GM12891 (cell line): ENCODE measurements at regions not wholly inside any gene's neighbourhood (a gene's known extent, or its start where the extent isn't known, plus 50 kb on each side); places are given as distances from the start of the nearest gene placed in this dataset.

Experiments
- DNase-seq: peaks from one replicate; pipeline ENCODE4 v3.0.0; 2011; ENCODE audit warnings: low spot score; ENCODE audit not compliant: insufficient read length
- FAIRE-seq: peaks from 2 replicates; lab custom pipeline; 2011; peaks lifted over from hg19 to GRCh38; lab: Jason Lieb, UNC
- PAX5 ChIP-seq: IDR thresholded peaks from 2 replicates; pipeline ENCODE4 v1.6.1; 2011; ENCODE audit warnings: low read length, moderate library complexity, mild to moderate bottlenecking; ENCODE audit not compliant: insufficient read depth, severe bottlenecking
- POLR2A ChIP-seq: IDR thresholded peaks from 2 replicates; pipeline ENCODE4 v1.6.1; 2011; ENCODE audit warnings: low read depth, low read length, control low read depth
- POLR2AphosphoS5 ChIP-seq: IDR thresholded peaks from 2 replicates; pipeline ENCODE4 v1.6.1; 2011; ENCODE audit warnings: low read depth, low read length, control low read depth
- POU2F2 ChIP-seq: IDR thresholded peaks from 2 replicates; pipeline ENCODE4 v1.6.1; 2011; ENCODE audit warnings: low read depth, mild to moderate bottlenecking, control low read depth, low read length, moderate library complexity
- SPI1 ChIP-seq: IDR thresholded peaks from 2 replicates; pipeline ENCODE4 v1.6.1; 2011; ENCODE audit warnings: low read depth, low read length, control low read depth
- TAF1 ChIP-seq: IDR thresholded peaks from 2 replicates; pipeline ENCODE4 v1.6.1; 2011; ENCODE audit warnings: low read depth, low read length, control low read depth

GRCh38 chr9:22342491-22343217 lies 104.0 kb upstream of the DMRTA1 start:
- no peak for DNase-seq

GRCh38 chr9:22343218-22343611 lies 103.4 kb upstream of the DMRTA1 start:
- DNase-seq (no peak), FAIRE-seq (no peak)
- TF ChIP-seq TAF1 = no peak
- TF ChIP-seq PAX5 = no peak
- TF ChIP-seq POLR2AphosphoS5 = no peak
- TF ChIP-seq POLR2A = no peak
- no peak for TF ChIP-seq POU2F2
- no peak for TF ChIP-seq SPI1

More at GRCh38 chr9:22342491-22343217, 104.0 kb upstream of the DMRTA1 start:
- no peak for FAIRE-seq
- TF ChIP-seq POU2F2 (no peak), TAF1 (no peak), POLR2A (no peak), SPI1 (no peak), POLR2AphosphoS5 (no peak), PAX5 (no peak)

- DNase-seq (no peak), FAIRE-seq (no peak)
- TF ChIP-seq PAX5 (no peak), POLR2AphosphoS5 (no peak), POU2F2 (no peak), POLR2A (no peak), SPI1 (no peak), TAF1 (no peak)
Measured at GRCh38 chr9:22354699-22355384, 91.8 kb upstream of the DMRTA1 start.

- TF ChIP-seq TAF1 = no peak
- no peak for TF ChIP-seq POLR2A
- TF ChIP-seq PAX5 = no peak
- TF ChIP-seq SPI1 = no peak
- no peak for TF ChIP-seq POLR2AphosphoS5
- TF ChIP-seq POU2F2 = no peak
- FAIRE-seq (no peak), DNase-seq (no peak)
Measured at GRCh38 chr9:22356985-22357384, 89.6 kb upstream of the DMRTA1 start.

- FAIRE-seq (no peak), DNase-seq (no peak)
- TF ChIP-seq POLR2AphosphoS5 (no peak), PAX5 (no peak), POU2F2 (no peak), SPI1 (no peak), TAF1 (no peak), POLR2A (no peak)
Measured at GRCh38 chr9:22363421-22363887, 83.2 kb upstream of the DMRTA1 start.

GRCh38 chr9:22373636-22374035 lies 73.0 kb upstream of the DMRTA1 start:
- TF ChIP-seq POLR2AphosphoS5 (no peak), POLR2A (no peak), TAF1 (no peak), POU2F2 (no peak), SPI1 (no peak), PAX5 (no peak)

GRCh38 chr9:22374051-22374450 lies 72.6 kb upstream of the DMRTA1 start:
- FAIRE-seq (no peak), DNase-seq (no peak)
- TF ChIP-seq POLR2A (no peak), PAX5 (no peak), SPI1 (no peak), POU2F2 (no peak), TAF1 (no peak), POLR2AphosphoS5 (no peak)

More at GRCh38 chr9:22373636-22374035, 73.0 kb upstream of the DMRTA1 start:
- no peak for DNase-seq
- FAIRE-seq = no peak

- no peak for DNase-seq
- FAIRE-seq = no peak
- TF ChIP-seq POLR2AphosphoS5 = no peak
- TF ChIP-seq POU2F2 = no peak
- no peak for TF ChIP-seq PAX5
- no peak for TF ChIP-seq POLR2A
- TF ChIP-seq SPI1 = no peak
- no peak for TF ChIP-seq TAF1
Measured at GRCh38 chr9:22379272-22379671, 67.4 kb upstream of the DMRTA1 start.

- no peak for FAIRE-seq
- DNase-seq = no peak
- TF ChIP-seq SPI1 = no peak
Measured at GRCh38 chr9:22381170-22381569, 65.5 kb upstream of the DMRTA1 start.

- FAIRE-seq (no peak), DNase-seq (no peak)
- TF ChIP-seq POLR2AphosphoS5 (no peak), SPI1 (no peak)
Measured at GRCh38 chr9:22382331-22382730, 64.3 kb upstream of the DMRTA1 start.

- DNase-seq = no peak
- TF ChIP-seq POLR2AphosphoS5 (no peak), PAX5 (no peak), TAF1 (no peak), POLR2A (no peak), POU2F2 (no peak), SPI1 (no peak)
- no peak for FAIRE-seq
Measured at GRCh38 chr9:22383718-22384117, 62.9 kb upstream of the DMRTA1 start.
